IPS DF 19.7 (cell line): ENCODE measurements at regions not wholly inside any gene's neighbourhood (a gene's known extent, or its start where the extent isn't known, plus 50 kb on each side); places are given as distances from the start of the nearest gene placed in this dataset.

Experiments
- DNase-seq: peaks from one replicate; pipeline ENCODE4 v3.0.0-alpha.2; 2013; ENCODE audit warnings: low read depth, low spot score

DNA sequence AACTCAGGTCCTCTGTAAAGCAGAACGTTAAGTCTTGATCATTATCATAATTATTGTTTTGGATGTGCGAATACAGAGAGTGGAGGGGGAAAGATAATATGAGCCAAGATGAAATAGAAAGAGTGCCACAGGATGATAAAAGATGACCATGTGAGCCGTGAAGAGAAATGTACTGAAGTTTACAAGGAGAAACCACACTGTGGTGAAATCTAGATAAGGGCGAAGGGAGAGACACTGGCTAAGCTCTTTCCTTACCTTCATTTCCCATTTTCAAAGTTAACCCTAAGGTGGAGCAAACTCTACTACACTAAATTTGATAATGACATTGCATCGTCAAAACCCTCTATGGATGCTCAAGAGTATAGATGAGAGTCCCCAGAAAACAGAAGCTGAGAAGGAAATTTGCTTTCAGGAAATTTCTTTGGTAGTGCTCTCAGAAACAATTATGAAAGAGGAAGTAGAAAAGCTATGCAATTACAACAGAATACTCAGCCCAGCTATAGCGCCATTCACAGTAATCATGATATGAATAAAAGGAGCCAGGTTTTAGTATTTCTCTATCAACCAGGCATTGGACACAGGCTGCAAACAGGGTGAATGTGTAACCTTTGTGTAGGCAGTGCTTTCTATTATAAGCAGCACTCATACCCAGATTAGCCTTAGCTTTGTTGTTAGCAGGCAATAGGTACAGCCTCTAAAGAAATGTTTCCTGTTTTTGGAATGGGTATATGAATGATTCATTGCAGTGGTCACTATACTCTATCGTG is 1080.7 kb downstream of the GRIK2 start:
- DNase-seq = no peak

DNA sequence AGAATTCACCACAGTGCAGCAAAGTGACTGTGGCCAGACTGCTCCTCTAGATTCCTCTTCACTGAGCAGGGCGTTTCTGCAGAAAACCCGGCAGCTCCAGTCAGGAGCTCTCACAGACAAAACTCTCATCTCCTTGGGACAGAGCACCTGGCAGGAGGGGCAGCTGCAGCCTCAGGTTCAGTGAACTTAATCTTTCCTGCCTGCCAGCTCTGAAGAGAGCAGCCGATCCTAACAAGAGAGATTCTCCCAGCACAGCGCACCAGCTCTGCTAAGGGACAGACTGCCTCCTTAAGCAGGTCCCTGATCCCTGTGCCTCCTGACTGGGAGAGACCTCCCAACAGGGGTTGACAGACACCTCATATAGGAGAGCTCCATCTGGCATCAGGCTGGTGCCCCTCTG is 1065.5 kb downstream of the GRIK2 start:
- DNase-seq = no peak

DNA sequence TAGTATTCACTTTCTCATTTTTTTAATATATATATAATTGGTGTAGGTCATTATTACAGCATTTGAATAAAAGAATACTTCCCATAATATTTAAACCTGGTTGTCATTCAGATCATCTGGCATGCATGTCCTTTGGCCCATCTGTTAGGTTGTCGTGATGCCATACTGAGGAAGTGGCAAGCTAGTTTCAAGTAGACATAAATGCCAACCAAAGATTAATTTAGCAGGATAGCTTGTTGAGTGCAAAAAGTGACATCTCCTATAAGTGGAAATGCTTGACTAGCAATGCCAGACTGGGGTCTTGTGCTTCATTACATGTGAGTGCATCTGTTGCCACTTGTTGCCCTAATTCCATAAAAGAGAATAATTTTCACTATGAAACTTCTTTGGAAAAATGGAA is 1044.7 kb downstream of the GRIK2 start:
- DNase-seq = no peak

DNA sequence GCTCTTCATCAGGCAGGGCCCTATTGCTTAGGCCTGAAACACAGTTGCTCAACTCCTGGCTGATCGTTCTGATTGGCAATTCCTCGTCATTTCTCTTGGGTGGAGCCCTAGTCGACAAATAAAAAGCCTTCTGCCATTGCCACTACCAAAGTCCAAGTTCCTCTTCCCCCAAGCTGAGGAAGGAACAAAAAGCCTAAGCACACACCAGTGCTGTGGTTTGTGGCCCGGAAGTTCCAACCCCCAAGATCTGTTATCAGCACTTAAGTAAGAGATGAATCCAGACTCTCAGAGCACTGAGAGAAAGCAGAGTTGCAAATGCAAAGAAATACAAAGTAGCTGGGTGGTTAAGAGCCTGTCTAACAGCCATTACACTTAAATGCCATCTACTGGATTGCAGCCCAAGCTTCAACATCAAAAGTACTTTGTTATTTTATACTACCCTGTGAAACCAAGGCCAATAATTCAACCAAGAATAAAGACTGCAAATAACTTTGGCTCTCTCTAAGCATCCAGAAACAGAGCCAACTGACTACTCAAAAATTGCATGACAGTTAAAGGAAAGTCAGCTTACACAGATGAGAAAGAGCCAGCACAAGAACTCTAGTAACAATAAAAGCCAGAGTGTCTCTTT is 1024.0 kb downstream of the GRIK2 start:
- no peak for DNase-seq

DNA sequence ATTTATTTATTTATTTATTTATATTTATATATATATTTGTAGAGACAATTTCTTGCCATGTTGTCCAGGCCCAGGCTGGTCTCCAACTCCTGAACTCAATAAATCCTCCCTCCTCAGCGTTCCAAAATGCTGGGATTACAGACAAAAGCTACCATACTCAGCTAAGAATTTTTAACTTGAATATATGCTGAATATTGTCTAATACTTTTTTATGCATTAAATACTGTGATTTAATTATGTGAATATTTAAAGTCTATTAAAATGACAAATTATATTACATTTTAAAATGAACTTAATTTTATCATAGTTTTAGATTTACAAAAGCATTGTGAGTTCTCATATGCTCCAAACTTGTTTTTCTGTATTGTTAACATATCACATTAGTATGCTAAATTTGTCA is 1022.4 kb downstream of the GRIK2 start:
- no peak for DNase-seq

DNA sequence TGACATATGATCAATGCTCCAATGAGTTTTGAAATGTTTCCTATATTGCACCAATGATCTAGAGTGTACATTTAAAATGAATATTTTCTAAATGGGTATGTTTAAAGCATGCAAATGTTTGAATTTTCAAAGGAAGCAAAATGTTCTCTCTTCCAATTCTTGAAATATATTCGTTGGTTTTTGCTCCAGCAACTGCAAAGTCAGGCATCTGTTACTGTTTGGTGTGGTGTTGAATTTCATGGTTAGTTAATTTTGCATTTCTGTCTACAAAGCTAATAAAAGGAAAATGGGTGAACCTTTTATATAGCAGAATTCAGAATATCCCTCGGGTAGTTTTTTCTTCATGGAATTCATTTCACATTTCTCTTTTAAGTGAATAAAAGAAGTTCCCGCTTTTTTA is 1018.3 kb downstream of the GRIK2 start:
- no peak for DNase-seq

DNA sequence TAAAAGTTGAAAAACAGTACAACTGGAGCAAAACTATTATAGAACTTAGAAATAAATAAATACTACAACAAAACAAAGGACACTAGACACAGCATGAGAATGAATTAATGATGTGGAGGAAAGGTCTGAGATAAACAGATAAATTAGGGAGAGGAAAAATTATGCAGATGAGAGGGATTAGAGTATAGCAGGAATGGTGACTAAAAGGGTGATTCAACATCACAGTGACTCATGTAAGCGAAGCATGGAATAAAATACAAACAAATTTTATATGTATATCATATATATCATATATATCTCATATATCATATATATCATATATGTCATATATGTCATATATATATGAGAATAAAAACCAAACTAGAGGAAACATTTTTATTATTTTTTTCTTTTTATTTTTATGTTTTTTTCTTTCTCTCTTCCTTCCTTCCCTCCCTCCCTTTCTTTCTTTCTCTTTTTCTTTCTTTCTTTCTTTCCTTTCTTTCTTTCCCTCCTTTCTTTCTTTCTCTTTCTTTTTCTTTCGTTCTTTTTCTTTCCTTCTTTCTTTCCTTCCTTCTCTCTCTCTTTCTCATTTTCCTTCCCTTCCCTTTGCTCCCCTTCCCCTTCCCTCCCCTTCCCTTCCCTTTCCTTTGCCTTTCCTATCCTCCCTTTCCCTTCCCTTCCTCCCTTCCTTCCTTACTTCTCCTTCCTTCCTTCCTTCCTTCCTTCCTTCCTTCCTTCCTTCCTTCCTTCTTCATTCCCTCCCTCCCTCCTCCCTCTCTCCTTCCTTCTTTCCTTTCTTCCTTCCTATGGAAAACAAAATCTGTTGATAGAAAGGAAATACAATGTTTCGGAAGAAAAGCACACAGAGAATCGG is 1014.6 kb downstream of the GRIK2 start:
- no peak for DNase-seq

DNA sequence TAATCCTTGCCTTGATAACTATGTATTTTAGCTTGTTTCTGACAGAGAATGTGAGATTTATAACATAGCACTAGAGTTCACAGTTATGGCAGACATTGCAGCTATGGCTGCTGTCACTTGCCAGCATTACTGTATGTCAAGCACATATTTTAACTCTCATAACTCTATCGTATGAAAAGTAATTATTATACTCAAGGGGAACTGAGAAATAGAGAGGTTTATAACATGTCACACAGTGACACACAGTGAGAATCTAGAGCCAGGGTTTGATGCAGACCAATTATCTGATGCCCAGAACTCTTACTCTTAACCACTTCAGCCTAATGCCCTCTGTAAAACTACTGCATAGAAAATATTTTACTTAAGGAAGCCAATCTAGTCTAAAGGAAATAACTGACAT is 1012.4 kb downstream of the GRIK2 start:
- no peak for DNase-seq

DNA sequence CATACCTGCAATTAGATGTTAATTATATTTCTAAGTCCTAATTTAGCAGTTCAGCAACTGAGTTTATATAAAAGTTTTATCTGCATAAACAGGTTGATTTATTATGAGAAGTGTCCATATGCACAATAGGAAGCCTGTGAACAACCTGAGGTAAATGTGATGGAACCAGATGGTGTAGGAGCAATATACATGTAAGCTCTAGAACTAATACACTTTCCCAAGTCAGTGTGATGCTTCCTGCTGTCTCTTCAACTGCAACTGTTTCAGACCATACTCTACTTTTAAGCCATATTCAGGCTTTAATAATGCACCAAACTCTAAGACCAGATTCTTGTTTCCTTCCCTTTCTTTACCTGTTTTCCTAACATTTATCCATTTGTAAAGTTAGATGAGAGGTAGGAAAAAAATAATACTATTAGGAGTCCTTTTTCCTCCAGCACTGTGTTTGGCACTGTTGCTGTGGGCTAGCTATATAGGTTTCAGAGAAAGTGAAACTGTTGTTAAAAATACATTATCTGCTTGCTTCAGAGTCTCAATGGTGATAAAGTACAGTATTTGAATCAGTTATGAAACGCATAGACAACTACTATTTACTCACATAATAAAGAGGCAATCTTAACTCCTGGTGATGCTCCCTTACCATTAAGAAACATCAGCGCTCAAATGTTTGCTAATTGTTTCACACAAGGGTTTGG is 1009.3 kb downstream of the GRIK2 start:
- DNase-seq = no peak

DNA sequence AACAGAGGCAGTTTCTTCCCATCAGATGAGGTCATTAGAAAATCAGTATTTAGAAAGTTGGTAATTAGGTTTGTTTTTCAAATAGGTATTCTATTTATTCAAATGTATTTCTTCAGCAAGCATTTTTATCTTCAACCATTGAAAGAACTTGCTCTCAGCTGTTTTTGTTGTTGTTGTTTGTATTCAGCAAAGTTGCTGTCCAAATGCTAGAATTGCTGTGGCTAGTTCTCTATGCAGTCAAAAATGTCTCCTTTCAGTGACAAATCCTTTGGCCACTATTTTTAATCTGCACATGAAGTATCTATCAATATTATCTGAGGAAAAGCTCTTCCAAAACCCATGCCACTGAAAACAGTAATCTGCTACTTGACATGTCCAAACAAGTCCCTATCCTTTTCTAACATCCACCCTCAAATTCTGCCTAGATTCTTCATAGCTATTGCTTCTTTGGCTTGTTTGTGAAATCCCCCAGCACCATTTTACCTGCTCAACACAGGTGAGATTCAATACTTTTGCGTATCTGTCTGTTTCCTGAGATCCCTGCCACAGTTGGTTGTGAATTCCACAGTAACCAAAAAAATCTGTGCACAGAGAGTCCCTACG is 1005.4 kb downstream of the GRIK2 start:
- DNase-seq = no peak

DNA sequence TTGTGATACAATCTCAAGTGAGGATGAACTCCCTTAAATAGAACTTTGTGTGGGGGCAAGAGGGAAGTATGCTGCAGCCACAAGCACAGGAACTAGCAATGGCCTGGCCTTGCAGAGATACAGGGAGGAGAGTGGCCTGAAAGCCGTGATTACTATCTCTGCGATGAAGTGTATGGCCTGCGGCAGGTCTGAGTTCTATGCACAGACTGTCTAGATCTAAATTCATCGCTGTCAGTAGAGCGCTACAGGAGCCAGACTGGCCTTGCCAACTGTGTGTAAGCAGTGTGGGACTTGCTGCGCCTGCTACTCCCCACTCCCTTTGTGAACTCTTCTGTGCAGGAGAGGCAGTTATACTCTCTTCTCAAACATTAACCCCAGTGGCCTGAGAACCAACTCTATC is 997.0 kb downstream of the GRIK2 start:
- no peak for DNase-seq

DNA sequence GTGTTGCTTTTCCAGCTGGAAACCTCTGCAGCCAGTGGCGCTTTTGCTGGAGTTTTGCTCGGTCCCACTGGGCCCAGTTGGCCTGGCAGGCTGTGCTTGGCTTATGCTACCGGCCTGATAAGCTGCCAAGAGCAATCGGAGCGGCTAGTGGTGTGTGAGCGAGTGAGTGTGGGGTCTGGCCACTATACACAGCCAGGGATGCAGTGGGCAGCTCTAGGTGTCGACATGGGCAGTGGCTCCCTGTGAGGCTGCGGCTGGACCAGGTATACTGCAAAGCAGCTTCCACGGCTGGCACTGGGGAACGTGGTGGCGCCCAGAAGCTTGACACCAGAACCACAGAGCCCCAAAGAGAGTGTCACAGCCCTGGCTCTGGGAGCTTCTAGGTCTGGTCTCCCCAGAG is 996.5 kb downstream of the GRIK2 start:
- no peak for DNase-seq

DNA sequence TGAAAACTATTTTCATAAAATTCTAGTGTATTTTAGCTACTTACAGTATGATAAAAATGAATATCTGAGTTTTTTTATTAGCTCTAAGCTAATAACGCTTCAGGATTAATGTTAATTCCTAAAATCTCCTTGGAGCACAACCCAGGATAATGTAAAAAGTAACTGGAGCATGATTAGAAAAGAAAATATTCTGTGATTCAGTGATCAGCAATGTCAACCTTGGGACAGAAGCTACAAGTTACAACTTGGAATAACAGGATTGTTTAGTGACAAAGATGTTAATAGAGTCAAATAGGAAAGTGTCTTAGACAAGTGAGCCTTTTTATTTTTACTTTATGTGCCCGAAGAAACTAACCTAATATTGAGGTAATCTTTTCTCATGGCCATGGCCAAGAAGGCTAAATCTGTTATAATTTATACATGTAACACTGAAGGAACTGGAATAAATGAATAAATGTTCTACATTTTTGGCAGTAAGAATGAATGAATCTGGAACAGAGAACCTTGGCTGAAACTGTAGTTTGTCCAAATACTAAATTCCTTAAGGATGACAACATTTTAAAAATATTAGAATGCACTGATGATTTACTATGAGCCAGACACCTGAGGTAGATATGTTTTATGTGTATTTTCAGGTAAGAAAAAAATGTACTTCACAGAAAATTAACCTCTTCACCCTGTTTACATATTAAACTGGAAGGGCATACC is 994.0 kb downstream of the GRIK2 start:
- DNase-seq = no peak

DNA sequence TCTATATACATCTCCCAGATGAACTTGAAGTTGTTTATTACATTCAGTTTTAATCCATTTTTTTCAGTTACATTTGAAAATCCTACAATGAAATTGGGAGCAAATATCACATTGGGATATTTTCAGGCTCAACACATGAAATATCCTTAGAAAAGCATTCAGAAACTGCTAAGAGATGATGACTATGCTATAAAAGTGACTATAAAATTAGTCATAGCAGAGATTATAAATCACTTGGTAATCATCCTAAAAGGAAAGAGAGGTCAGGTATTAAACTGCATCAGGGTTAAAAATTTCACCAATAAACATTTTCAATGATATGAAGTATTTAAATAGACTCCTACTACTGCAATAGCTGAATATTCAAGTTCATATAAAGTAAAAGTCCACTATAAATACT is 987.7 kb downstream of the GRIK2 start:
- no peak for DNase-seq

DNA sequence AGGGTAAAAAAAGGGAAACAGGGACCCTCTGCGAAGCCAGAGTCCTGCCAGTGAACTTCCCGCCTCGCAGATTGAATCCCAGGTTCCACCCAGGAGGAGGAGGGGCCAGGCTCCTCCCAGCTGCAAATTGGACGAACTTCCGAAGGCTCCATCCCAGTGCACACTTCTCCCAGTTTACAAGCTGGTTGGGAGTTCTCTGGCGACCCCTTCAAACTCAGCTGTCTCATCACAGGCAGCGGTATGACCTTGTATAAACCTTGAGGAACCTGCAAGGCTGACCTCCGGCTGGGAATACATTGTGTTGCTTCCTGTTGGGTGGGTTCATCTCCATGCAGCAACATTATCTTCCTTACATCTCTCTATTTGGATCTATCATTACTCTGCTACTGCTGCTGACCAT is 962.7 kb downstream of the GRIK2 start:
- DNase-seq = peak; percentile 3

DNA sequence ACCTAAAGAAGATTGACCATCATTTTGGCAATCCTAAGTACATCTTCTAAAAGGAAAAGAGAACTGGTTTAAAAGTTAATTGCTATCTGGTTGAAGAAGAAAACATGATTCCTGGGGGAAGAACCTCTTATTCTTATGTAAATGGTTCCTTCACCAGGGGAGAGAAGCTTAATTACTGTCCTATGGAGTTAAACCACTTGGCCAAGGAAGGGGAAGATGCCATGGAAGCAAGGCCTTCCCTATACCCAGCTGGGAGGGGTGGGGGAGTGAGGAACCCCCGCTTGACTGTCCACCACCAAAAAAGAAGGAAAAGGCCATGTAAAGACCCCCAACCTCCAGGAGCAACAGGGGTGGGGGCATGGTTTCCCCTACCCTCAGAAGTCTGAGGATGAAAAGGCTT is 962.1 kb downstream of the GRIK2 start:
- DNase-seq = peak; percentile 3

DNA sequence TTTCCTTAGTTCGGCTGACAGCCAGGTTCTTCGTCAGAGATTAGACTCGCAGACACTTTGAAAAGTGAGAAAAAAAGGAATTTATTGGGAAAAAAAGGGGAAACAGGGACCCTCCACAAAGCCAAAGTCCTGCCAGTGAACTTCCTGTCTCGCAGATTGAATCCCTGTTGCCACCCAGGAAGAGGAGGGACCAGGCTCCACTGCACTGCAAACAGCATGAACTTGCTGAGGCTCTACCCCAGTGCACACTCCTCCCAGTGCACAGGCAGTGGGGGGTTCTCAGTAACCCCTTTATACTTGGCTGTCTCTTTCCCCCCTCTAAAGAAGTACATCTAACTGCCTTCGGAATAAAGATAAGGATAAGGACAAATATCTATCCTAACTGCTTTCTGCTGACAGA is 959.0 kb downstream of the GRIK2 start:
- no peak for DNase-seq

DNA sequence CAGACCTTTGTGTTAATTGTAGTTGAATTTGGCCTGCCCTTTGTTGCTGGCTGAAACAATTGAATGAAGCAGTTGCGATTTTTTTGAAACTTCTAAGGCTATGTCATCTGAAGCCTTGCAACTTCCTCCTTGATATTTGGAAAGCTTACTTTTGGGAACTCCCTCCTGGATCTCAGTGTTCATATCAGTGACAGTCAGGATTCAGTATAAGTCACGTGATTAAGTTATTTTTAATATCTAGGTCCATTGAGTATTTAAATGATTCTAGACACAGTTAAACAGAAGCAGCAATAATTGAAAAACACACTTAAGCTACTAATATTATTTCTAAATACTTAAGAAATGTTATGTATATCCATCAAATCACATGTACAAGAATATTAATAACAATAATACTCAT is 951.3 kb downstream of the GRIK2 start:
- no peak for DNase-seq

DNA sequence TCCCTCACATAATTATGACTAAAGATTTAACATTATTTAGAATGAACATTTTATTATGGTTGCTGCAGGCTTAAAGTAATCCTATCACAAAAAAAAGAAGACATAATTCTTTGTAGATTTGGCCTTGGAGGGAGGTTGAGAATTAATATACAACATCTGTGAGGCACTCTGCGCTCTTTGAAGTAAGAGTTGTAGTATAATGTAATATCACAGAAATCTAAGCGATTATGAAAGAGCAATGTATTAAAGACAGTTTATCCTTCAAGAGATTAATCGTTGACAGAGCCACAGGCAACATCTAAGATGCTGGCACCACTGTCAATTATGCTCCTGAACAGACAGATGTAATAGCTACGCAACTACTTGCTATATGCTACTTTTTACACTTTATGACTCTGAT is 946.8 kb downstream of the GRIK2 start:
- DNase-seq = no peak

DNA sequence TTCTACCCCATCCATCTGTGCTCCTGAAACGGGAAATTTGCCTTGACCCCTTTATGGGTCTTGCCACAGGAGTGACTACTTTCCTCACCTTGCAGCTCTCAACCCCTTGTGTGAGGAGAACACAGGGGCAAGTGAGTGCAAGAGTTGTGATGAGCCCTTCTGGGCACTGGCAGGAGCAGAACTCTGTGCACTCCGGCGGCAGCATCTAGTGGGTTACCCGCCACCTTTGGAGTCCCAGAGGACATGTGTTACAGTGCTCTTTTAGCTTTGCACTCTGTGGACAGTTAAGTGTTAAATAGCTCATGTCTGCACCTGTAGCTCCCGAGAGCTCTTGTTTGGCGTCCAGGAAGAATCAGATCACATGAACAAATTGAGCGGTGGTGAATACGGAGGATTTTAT is 940.2 kb downstream of the GRIK2 start:
- DNase-seq = no peak

DNA sequence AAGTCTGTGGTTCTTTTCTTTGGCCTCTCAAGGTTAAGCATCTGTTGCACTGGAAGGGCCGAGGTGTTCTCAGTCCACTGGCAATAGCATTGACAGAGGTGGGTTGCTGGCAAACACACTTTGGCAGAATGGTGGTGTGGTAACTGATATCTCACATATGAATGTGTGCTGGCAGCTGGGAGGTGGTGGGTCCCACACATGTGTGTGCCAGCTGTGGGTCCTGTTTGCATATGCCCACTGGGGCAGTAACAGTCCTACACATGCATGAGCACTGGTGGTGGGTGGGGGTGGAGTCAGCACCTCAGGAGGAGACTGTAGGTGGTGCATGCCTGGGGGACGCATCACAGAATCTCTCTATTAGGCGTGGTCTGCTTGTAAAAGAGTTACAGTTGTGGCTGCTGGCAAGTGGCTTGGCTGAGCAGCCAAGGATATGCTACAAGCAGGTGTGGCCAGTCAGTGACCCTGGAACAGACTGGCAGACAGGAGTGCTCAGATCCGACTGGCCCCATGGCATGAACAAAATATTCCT is 934.3 kb downstream of the GRIK2 start:
- DNase-seq = no peak
